Neural progenitor cell (in vitro differentiated cells): ENCODE measurements at regions not wholly inside any gene's neighbourhood (a gene's known extent, or its start where the extent isn't known, plus 50 kb on each side); places are given as distances from the start of the nearest gene placed in this dataset.
"Not testable (repeated sequence)": the region's sequence is repeated elsewhere in the genome, so short reads cannot be mapped to it uniquely, and the experiment has no call there.

Experiments used
- CTCF ChIP-seq: fragments of 200-600 bp; sonication (generic); IDR thresholded peaks from 2 replicates; pipeline ENCODE4 v1.5.1; 2017; ENCODE audit warnings: antibody characterized with exemption, mild to moderate bottlenecking
- EZH2 ChIP-seq: fragments of 200-600 bp; sonication (generic); IDR thresholded peaks from 2 replicates; pipeline ENCODE4 v1.6.1; 2017; ENCODE audit warnings: antibody characterized with exemption, mild to moderate bottlenecking, moderate library complexity
- EZH2phosphoT487 ChIP-seq: fragments of 200-600 bp; sonication (generic); IDR thresholded peaks from 2 replicates; pipeline ENCODE4 v1.6.1; 2017; ENCODE audit warnings: antibody characterized with exemption

GRCh38 chr2:14904378-14904777 is 271.9 kb downstream of the LRATD1 start:
- not testable (repeated sequence) for TF ChIP-seq CTCF, EZH2phosphoT487, EZH2
